ENCODE measurements at regions not wholly inside any gene's neighbourhood (a gene's known extent, or its start where the extent isn't known, plus 50 kb on each side); places are given as distances from the start of the nearest gene placed in this dataset.

GRCh38 chr3:174413062-174413912, 445.8 kb upstream of the NAALADL2 start:
- in situ Hi-C loops (cut with HindIII; ENCODE audit: low pct_unique_long_range_greater_than_20kb, low sequenced_read_pairs), result no loop called here
- TF ChIP-seq JUND (IDR thresholded peaks at IDR 0.05; ENCODE audit: low read depth), result no peak
- no peak for DNase-seq (ENCODE audit: low read depth in 1 of 2, low spot score in 1 of 2)

GRCh38 chr3:174414902-174415301, 444.2 kb upstream of the NAALADL2 start:
- DNase-seq (ENCODE audit: low read depth in 1 of 2, low spot score in 1 of 2), result peak in 1 of 2 experiments; percentile 82
- peak; percentile 75; the same call in 1 of the 2 replicates for TF ChIP-seq JUND (IDR thresholded peaks at IDR 0.05; ENCODE audit: low read depth)
- in situ Hi-C loops (cut with HindIII; ENCODE audit: low pct_unique_long_range_greater_than_20kb, low sequenced_read_pairs), result no loop called here

GRCh38 chr3:174417573-174417972, 441.6 kb upstream of the NAALADL2 start:
- in situ Hi-C loops (cut with HindIII; ENCODE audit: low pct_unique_long_range_greater_than_20kb, low sequenced_read_pairs), result no loop called here
- TF ChIP-seq JUND (IDR thresholded peaks at IDR 0.05; ENCODE audit: low read depth), result no peak
- DNase-seq (ENCODE audit: low read depth in 1 of 2, low spot score in 1 of 2), result no peak

- in situ Hi-C loops (cut with HindIII; ENCODE audit: low pct_unique_long_range_greater_than_20kb, low sequenced_read_pairs), result no loop called here
- no peak for DNase-seq (ENCODE audit: low read depth in 1 of 2, low spot score in 1 of 2)
- TF ChIP-seq JUND (IDR thresholded peaks at IDR 0.05; ENCODE audit: low read depth), result no peak
Measured at GRCh38 chr3:174419216-174419615, 439.9 kb upstream of the NAALADL2 start.

- no peak for DNase-seq (ENCODE audit: low read depth in 1 of 2, low spot score in 1 of 2)
- in situ Hi-C loops (cut with HindIII; ENCODE audit: low pct_unique_long_range_greater_than_20kb, low sequenced_read_pairs), result no loop called here
- TF ChIP-seq JUND (IDR thresholded peaks at IDR 0.05; ENCODE audit: low read depth), result no peak
Measured at GRCh38 chr3:174423936-174424335, 435.2 kb upstream of the NAALADL2 start.

GRCh38 chr3:174424656-174425055, 434.5 kb upstream of the NAALADL2 start:
- in situ Hi-C loops (cut with HindIII; ENCODE audit: low pct_unique_long_range_greater_than_20kb, low sequenced_read_pairs), result no loop called here
- TF ChIP-seq JUND (IDR thresholded peaks at IDR 0.05; ENCODE audit: low read depth), result no peak
- no peak for DNase-seq (ENCODE audit: low read depth in 1 of 2, low spot score in 1 of 2)

DNA sequence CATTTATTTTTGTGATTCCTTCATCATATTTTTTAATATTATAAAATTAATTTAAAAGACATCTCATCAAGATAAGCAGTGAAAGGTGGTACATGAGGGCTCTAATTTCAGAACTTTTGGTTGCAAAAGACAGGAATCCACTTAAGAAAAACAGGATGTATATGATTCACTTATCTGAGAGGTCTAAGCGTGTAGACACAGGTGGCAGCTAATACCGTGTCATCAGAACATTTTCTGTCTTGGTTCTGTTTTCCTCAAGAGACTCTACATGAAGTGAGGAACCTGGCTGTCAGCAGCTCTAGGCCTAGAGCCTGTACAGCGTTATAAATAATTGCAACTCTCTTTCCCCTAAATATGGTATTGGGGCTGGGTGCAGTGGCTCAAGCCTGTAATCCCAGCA, 433.7 kb upstream of the NAALADL2 start:
- no peak for DNase-seq (ENCODE audit: low read depth in 1 of 2, low spot score in 1 of 2)
- in situ Hi-C loops (cut with HindIII; ENCODE audit: low pct_unique_long_range_greater_than_20kb, low sequenced_read_pairs), result no loop called here
- TF ChIP-seq JUND (IDR thresholded peaks at IDR 0.05; ENCODE audit: low read depth), result no peak

DNA sequence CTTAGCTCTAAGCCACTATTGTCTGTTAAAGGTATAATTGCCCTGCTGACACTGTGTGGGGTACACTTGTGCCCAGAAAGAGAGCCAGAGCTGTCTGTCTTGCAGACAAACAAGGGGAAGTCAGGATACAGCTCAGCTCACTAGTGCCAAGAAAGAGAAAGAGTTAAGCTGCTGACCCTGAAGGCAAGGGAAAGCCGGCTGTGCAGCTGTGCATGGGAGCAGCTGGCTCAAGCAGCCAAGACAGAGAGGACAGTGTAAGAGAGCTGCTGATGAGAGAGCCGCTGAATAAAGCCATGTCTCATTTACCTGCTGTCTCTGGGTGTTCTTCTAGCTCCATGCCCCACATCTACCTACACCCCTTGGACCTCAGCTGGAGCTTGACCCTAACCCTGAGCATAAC, 428.1 kb upstream of the NAALADL2 start:
- DNase-seq (ENCODE audit: low read depth in 1 of 2, low spot score in 1 of 2), result no peak
- TF ChIP-seq JUND (IDR thresholded peaks at IDR 0.05; ENCODE audit: low read depth), result no peak
- in situ Hi-C loops (cut with HindIII; ENCODE audit: low pct_unique_long_range_greater_than_20kb, low sequenced_read_pairs), result no loop called here

DNA sequence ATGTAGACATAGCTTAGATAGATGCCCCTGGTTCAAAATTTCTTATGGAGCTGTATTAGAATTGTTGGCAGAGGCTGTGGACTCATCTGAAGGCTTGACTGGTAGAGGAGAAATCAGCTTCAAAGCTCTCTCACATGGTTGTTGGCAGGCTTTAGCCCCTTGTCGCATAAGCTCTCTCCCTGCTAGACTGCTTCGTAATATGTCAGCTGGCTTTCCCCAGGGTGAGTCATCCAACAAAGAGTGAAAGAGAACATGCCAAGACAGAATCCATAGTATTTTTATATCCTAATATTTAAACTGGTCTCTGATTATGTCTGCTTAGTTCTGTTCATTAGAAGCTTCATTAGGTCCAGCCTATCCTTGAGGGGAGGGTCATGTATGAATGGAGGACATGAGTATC, 427.4 kb upstream of the NAALADL2 start:
- TF ChIP-seq JUND (IDR thresholded peaks at IDR 0.05; ENCODE audit: low read depth), result no peak
- in situ Hi-C loops (cut with HindIII; ENCODE audit: low pct_unique_long_range_greater_than_20kb, low sequenced_read_pairs), result no loop called here
- no peak for DNase-seq (ENCODE audit: low read depth in 1 of 2, low spot score in 1 of 2)

DNA sequence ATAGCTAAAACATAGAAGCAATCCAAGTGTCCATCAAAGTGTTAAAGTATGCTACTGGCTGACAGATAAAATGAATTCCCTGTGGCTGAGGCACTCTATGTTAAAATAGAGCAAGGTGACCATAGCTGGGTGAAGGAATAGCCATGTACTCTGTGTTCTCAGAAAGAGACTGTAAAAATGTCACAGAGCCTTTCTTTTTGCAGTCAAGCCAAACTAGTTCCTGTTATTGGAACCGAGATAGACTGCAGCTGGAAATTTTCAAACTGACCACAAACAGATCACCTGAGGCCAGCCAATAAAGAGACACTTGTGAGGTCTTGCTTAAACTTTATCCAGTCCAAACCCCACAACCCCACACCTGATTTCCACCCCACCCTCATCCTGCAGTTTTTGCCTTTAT, 422.8 kb upstream of the NAALADL2 start:
- no peak for TF ChIP-seq JUND (IDR thresholded peaks at IDR 0.05; ENCODE audit: low read depth)
- in situ Hi-C loops (cut with HindIII; ENCODE audit: low pct_unique_long_range_greater_than_20kb, low sequenced_read_pairs), result no loop called here
- DNase-seq (ENCODE audit: low read depth in 1 of 2, low spot score in 1 of 2), result peak in 1 of 2 experiments; percentile 65

GRCh38 chr3:174438501-174439145, 420.5 kb upstream of the NAALADL2 start:
- TF ChIP-seq JUND (IDR thresholded peaks at IDR 0.05; ENCODE audit: low read depth), result peak; percentile 55; the same call in 1 of the 2 replicates
- in situ Hi-C loops (cut with HindIII; ENCODE audit: low pct_unique_long_range_greater_than_20kb, low sequenced_read_pairs), result no loop called here
- DNase-seq (ENCODE audit: low read depth in 1 of 2, low spot score in 1 of 2), result peak in 1 of 2 experiments; percentile 85

DNA sequence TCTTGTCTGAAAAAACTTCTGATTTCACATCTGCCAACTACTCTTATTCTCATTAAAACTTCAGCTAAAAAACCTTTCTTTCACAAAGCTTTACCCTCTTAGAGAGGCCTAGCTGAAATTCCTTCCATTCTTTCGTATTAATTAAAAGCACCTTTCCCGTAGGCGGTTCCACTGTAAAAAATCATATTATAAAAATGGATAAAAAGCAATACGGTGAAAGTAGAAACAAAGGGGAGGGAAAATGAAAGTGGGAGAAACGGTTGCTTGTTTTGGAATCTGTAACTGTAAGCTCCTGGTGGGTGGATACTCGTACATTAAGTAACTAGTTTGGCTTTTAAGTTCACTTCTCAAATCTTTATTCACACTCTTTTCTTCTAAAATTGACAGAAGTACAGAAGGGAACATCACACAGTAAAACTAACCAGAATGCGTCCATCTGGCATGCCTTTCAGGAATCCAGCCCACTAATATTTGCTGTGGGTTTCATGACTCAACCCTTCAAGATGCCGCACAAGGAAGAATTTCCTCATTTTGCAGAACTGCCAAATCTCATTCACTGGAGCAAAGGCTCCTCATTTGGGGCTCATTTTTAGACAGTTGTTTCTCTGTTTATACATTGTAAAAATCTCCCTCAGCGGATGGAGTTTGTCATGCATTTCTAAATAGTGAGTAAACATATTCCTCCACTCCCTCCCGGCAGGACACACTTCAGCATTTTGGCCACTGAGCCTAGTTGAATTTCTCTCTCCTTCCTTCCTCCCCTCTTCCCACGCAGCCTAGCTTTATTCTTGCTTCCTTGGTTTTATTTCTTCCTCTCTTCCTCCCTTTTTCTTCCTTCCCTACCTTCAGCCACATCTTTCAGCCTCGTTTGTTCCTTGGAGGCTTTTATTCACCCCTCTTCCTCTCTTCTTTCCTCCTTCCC, 419.5 kb upstream of the NAALADL2 start:
- TF ChIP-seq JUND (IDR thresholded peaks at IDR 0.05; ENCODE audit: low read depth), result peak; percentile 88
- peak in 1 of 2 experiments; percentile 90 for DNase-seq (ENCODE audit: low read depth in 1 of 2, low spot score in 1 of 2)
- in situ Hi-C loops (cut with HindIII; ENCODE audit: low pct_unique_long_range_greater_than_20kb, low sequenced_read_pairs), result no loop called here
